CD4-positive, alpha-beta T cell treated with Interleukin-6 at 100 ng/mL for 8 hours (primary cell): ENCODE measurements at regions not wholly inside any gene's neighbourhood (a gene's known extent, or its start where the extent isn't known, plus 50 kb on each side); places are given as distances from the start of the nearest gene placed in this dataset.

ENCODE experiments used
- DNase-seq: peaks from one replicate; pipeline ENCODE4 v3.0.0-alpha.2; 2020; ENCODE audit warnings: mixed read lengths, low spot score

- no peak for DNase-seq
Observed at GRCh38 chr3:87414271-87414670, 137.9 kb upstream of the POU1F1 start.

DNA sequence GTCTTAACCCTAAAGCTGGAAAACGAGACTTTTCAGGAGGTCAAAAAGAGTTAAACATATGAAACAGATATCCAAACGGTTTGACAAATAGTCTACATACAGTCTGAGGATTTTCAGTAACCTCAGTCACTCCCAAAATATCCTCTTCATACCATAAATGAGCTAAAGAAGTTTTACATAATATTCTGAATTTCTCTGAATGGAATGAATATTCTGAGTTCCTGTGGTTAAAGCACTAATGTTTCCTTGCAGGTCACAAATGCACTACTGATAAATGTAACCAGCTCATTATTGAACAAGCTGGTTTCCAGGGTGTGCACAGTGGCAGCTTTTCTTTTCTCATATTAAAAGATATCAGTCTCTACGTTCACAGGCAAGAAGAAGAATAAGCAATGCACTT, 137.4 kb upstream of the POU1F1 start:
- DNase-seq: no peak

- DNase-seq: no peak
Observed at GRCh38 chr3:87410110-87410509, 133.7 kb upstream of the POU1F1 start.

GRCh38 chr3:87398168-87398801, 121.9 kb upstream of the POU1F1 start:
- no peak for DNase-seq

- no peak for DNase-seq
Observed at GRCh38 chr3:87397211-87397610, 120.8 kb upstream of the POU1F1 start.

- no peak for DNase-seq
Observed at GRCh38 chr3:87390821-87391220, 114.4 kb upstream of the POU1F1 start.

DNA sequence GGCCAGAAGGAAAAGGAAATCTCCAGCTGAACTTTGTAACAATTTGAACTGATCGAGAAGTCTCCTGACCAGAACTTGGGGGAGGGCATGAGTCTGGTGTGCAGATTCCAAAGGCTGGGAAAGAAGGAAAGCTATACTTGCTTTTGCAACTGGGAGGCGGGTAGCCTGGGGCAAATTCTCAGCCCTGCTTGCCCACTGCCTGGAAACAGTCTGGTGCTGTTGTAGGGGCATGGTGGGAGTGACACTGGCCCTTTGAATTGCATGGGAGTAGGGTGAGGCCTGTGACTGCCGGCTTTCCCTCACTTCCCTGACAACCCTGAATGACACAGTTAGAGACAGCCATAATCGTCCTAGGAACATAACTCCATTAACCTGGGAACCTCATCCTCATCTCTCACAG, 114.0 kb upstream of the POU1F1 start:
- no peak for DNase-seq

DNA sequence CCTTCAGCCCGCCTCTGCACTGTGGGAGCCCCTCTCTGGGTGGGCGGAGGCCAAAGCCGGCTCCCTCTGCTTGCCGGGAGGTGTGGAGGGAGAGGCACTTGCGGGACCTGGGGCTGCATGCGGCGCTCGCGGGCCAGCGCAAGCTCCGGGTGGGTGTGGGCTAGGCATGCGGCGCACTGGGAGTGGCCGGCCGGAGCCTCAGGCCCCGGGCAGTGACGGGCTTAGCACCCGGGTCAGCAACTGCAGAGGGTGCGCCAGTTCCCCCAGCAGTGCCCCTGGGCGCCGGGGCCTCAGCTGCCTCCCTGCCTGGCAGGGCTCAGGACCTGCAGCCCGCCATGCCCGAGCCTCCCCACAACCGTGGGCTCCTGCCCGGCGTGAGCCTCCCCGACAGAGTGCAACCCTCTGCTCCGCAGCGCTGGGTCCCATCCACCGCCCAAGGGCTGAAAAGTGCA, 98.9 kb upstream of the POU1F1 start:
- DNase-seq: no peak

DNA sequence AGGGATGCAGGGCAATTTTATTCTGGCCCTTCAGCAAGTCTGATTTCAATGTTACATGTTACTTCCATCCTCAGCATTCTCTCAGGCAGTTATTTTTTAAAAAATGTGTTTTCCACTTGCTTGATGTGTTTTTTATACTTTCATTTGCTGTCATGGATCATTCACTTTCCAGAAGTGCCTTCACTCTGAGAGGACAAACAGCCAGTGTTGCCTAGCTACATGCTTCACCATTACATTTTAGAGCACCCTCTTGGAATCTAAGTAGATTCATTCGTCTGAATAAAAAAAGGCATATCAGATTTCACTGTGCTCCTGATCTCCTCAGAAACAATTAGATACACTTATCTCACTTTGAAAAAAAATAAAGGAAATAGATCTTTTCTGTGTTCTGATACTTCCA, 93.6 kb upstream of the POU1F1 start:
- no peak for DNase-seq

- no peak for DNase-seq
Observed at GRCh38 chr3:87367736-87368135, 91.4 kb upstream of the POU1F1 start.

- no peak for DNase-seq
Observed at GRCh38 chr3:87363721-87364120, 87.3 kb upstream of the POU1F1 start.

- DNase-seq: no peak
Observed at GRCh38 chr3:87361956-87362355, 85.6 kb upstream of the POU1F1 start.

DNA sequence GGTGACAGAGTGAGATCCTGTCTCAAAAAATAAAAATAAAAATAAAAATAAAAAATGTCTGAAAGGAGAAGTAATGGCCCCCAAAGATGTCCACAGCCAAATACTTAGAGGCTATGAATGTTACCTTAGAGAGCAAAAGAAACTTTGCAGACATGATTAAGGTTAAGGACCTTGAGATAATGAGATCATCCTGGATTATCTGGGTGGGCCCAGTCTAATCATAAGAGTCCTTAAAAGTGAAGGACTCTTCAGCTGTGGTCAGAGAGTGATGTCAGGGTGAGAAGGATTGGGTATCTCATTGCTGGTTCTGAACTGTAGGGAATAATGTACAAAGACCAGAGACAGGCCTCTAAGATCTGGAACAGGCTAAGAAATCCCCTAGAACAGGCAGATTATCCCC, 84.9 kb upstream of the POU1F1 start:
- DNase-seq: no peak

GRCh38 chr3:87359826-87360225, 83.4 kb upstream of the POU1F1 start:
- DNase-seq: no peak

DNA sequence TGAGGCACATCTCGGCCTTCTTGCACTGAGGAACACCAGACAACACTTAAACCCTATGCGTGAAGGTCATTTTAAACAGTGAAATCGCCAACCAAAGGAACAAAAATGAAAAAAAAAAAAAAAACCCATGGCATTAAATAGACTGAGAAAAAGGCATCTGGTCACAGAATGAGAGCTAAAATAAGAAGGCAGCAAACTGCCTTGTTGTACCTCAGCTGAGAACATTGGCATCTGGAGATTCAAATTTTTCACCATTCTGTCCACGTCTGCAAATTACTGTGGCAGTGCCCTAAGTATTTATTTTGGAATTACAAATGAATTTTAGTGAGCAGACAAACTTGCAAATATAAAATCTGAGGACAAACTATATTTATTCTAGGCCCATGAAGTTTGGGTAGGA, 82.6 kb upstream of the POU1F1 start:
- no peak for DNase-seq

- no peak for DNase-seq
Observed at GRCh38 chr3:87358066-87358465, 81.7 kb upstream of the POU1F1 start.

GRCh38 chr3:87354398-87354797, 78.0 kb upstream of the POU1F1 start:
- no peak for DNase-seq

GRCh38 chr3:87351937-87352336, 75.6 kb upstream of the POU1F1 start:
- DNase-seq: no peak

GRCh38 chr3:87350367-87351199, 74.2 kb upstream of the POU1F1 start:
- peak; percentile 49 for DNase-seq

DNA sequence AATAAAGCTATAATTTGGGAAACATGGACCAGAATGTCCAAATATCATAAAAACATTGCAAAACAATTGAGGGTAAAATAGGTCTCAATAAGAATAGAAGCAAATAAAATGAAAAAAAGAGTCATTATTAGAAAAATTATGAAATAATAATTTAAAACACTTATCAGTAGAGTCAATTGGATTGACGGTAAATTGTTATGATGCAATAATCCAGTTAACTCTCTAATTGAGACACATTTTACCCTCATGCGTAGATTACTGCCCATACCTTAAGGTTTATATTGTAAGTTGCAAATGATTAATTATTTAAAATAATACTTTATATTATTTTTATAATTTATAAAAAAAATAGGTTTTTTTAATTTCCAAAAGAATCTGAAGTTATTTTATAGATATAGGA, 73.4 kb upstream of the POU1F1 start:
- no peak for DNase-seq

- DNase-seq: no peak
Observed at GRCh38 chr3:87336761-87337160, 60.4 kb upstream of the POU1F1 start.

- no peak for DNase-seq
Observed at GRCh38 chr3:87335931-87336330, 59.5 kb upstream of the POU1F1 start.

GRCh38 chr3:87333393-87333892, 57.1 kb upstream of the POU1F1 start:
- no peak for DNase-seq

- no peak for DNase-seq
Observed at GRCh38 chr3:87332789-87333188, 56.4 kb upstream of the POU1F1 start.
